ENCODE measurements at regions not wholly inside any gene's neighbourhood (a gene's known extent, or its start where the extent isn't known, plus 50 kb on each side); places are given as distances from the start of the nearest gene placed in this dataset.

DNA sequence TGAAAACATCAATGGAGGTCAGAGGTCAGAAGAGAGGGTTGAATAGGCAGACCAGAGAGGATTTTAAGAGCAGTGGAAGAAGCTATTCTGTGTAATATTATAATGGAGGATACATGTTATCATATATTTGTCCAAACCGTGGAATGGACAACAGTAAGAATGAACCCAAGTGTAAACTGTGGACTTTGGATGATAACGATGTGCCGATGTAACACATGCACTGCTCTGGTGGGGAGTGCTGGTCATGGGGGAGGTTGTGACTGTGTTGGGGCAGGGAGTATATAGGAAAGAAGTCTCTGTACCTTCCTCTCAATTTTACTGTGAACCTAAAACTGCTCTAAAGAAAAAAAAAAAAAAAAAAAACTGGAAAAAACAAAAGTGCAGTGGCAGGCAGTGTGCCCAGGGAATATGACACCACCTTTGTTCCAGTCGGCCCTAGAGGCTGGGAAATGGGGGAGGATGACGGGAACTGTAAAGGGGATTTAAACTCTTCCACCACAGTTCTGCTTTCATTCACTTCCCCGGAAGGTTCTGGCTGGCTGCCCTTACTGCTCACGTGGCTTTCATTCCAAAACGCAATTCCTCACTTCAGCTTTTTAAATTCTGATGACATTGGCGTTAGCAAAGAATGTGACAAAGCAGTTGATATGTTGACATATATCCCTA, 113.7 kb upstream of the ANKRD1 start:
- TF ChIP-seq, protein P1, sequence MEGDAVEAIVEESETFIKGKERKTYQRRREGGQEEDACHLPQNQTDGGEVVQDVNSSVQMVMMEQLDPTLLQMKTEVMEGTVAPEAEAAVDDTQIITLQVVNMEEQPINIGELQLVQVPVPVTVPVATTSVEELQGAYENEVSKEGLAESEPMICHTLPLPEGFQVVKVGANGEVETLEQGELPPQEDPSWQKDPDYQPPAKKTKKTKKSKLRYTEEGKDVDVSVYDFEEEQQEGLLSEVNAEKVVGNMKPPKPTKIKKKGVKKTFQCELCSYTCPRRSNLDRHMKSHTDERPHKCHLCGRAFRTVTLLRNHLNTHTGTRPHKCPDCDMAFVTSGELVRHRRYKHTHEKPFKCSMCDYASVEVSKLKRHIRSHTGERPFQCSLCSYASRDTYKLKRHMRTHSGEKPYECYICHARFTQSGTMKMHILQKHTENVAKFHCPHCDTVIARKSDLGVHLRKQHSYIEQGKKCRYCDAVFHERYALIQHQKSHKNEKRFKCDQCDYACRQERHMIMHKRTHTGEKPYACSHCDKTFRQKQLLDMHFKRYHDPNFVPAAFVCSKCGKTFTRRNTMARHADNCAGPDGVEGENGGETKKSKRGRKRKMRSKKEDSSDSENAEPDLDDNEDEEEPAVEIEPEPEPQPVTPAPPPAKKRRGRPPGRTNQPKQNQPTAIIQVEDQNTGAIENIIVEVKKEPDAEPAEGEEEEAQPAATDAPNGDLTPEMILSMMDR (IDR thresholded peaks at IDR 0.05): no peak
- TF ChIP-seq EP300 (IDR thresholded peaks at IDR 0.05) (no peak), POLR2A (IDR thresholded peaks at IDR 0.05) (no peak)

Measured in ovary (tissue), 3 donors.